IgD-negative memory B cell (primary cell): ENCODE measurements at regions not wholly inside any gene's neighbourhood (a gene's known extent, or its start where the extent isn't known, plus 50 kb on each side); places are given as distances from the start of the nearest gene placed in this dataset.
A peak's percentile ranks its signal among the peaks of the same experiment; 100 is the strongest.
"Not testable (repeated sequence)": the region's sequence is repeated elsewhere in the genome, so short reads cannot be mapped to it uniquely, and the experiment has no call there.

ENCODE experiments used
- H3K27ac Mint-ChIP-seq, 3 donors: one replicate each; pipeline ENCODE4 v1.8.0; 2020 to 2022; ENCODE audit warnings: mild to moderate bottlenecking in 3 of 3, mixed read lengths in 3 of 3, moderate library complexity in 1 of 3
- H3K27me3 Mint-ChIP-seq: one replicate; pipeline ENCODE4 v1.8.0; 2021; ENCODE audit warnings: mixed read lengths
- H3K36me3 Mint-ChIP-seq: one replicate; pipeline ENCODE4 v1.8.0; 2020; ENCODE audit warnings: mild to moderate bottlenecking, mixed read lengths
- H3K4me1 Mint-ChIP-seq, 3 donors: one replicate each; pipeline ENCODE4 v1.8.0; 2020 to 2022; ENCODE audit warnings: mixed read lengths in 3 of 3, mild to moderate bottlenecking in 1 of 3
- H3K4me3 Mint-ChIP-seq, 4 donors: one replicate each; pipeline ENCODE4 v1.8.0; 2020 to 2022; ENCODE audit warnings: mild to moderate bottlenecking in 4 of 4, mixed read lengths in 4 of 4, moderate library complexity in 3 of 4
- H3K9me3 Mint-ChIP-seq, 3 donors: one replicate each; pipeline ENCODE4 v1.8.0; 2020 to 2021; ENCODE audit warnings: mixed read lengths in 3 of 3, mild to moderate bottlenecking in 1 of 3

DNA sequence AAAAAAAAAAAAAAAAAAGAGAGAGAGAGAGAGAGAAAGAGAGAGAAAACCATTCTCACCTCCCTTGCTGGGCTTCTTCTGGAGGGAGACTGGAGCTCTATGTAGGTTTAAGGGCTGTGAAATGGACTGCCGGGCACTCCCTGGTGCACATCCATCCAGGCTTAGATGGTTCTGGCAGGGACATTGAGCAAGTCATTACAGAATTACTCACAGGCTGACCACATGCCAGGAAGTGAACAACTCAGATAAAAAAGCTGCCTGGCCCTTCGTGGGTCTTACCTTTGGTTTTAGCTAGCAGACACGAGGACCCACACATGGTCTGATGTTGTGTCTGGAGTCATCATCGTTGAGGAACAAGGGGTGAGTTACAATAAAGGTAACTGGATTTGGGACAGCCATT lies 847.4 kb upstream of the EEF2KMT start:
- no peak overlapping the region for H3K4me3 Mint-ChIP-seq

DNA sequence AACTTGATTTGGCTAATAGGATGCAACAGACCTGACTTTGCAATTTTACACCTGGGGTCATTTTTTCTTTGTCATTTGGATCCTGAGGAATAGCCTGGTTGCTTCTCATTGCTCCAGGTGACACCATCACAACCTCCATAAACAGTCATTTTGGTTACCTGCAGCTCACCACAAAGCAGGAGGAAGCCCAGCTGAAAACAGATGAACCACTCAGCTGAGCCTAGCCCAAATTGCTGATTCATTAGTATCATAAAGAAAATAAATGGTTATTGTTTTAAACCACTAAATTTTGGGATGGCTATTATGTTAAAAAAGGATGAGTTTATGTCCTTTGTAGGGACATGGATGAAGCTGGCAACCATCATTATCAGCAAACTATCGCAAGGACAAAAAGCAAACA lies 841.0 kb upstream of the EEF2KMT start:
- Mint-ChIP-seq H3K4me1 (no peaks in the 10 kb centered on the region), H3K4me3 (no peak overlapping the region), H3K27me3 (no peaks in the 10 kb centered on the region), H3K27ac (no peak overlapping the region), H3K36me3 (no peaks in the 10 kb centered on the region), H3K9me3 (peaks cover 6 to 11% (median 9%) of the 10 kb centered on the region in 3 donors)

More for the DNA sequence above, 847.4 kb upstream of the EEF2KMT start:
- no peaks in the 10 kb centered on the region for H3K4me1 Mint-ChIP-seq
- no peaks in the 10 kb centered on the region for H3K36me3 Mint-ChIP-seq
- H3K27ac Mint-ChIP-seq: no peak overlapping the region
- H3K27me3 Mint-ChIP-seq: no peaks in the 10 kb centered on the region
- peaks cover 3 to 20% (median 9%) of the 10 kb centered on the region in 3 donors for H3K9me3 Mint-ChIP-seq

DNA sequence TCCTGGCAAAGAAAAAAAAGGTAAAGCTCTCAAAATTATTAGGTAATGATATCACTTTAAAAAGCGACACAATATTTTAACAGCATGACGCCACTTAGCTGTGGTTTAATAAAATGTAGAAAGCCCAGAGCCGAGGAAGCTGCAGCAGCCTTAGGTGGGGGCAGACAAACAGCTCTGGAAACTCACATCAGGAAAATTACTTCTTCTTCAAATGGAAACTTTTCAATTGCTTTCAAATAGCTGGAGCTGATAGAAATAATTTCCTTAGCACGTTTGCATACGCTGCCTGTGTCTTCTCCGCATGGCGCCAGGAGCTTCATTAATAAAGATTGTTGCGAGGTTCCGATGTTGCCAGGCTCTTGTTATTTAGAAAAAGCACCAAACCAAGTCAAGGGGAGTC lies 835.3 kb upstream of the EEF2KMT start:
- Mint-ChIP-seq H3K27me3 (no peaks in the 10 kb centered on the region), H3K27ac (no peak overlapping the region), H3K9me3 (peaks cover 2 to 8% (median 7%) of the 10 kb centered on the region in 3 donors), H3K4me1 (no peaks in the 10 kb centered on the region), H3K36me3 (no peaks in the 10 kb centered on the region), H3K4me3 (no peak overlapping the region)

DNA sequence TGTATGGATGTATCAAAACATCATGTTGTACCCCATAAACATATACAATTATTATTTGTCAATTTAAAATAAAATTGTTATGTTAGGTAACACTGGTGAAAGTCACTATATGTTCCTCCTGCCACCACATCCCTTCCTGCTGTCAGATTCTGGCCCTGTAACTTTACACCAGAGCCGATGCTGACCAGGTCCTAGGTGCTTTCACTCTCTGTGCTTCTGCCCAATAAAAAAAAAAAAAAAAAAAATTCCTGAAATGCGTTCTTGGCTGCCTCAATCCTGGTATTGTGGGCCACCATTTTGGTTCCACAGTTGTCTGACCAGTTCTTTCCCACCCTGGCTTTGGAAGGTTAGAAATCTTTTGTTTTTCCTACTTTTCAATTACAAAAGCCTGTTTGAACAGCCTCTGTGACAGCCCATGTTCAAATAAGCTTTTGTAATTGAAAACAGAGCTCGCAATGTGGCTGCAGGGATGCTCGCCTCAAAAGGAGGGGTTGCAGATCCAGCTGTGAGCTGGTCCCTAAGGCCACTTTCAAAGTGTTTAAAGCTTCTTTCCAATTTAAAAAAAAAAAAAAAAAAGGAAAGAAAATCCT lies 831.0 kb upstream of the EEF2KMT start:
- H3K4me3 Mint-ChIP-seq: no peak overlapping the region
- no peak overlapping the region for H3K27ac Mint-ChIP-seq
- H3K27me3 Mint-ChIP-seq: peaks cover 2% of the 10 kb centered on the region
- no peaks in the 10 kb centered on the region for H3K4me1 Mint-ChIP-seq
- H3K36me3 Mint-ChIP-seq: peaks cover 2% of the 10 kb centered on the region
- peaks cover 9 to 14% (median 12%) of the 10 kb centered on the region in 3 donors for H3K9me3 Mint-ChIP-seq

DNA sequence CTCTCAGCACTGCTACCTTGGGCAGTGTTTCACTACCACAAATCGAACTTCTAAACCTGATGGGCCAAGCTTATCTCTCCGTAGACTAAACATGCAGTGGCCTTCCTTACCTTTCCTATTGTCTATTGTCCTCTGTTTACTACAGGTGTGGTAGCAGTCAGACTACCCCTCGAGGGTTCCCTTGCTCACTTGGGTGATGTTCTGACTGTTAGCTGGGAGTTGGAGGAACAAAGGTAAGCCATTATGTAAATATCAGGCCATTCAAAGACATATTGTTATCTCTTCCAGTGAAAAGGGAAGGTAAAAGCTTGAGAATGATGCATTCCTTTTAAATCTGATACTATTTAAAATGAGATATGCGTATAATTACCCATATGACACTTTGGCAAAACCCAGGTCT lies 828.3 kb upstream of the EEF2KMT start:
- Mint-ChIP-seq H3K9me3 (peaks cover 8 to 21% (median 10%) of the 10 kb centered on the region in 3 donors), H3K36me3 (peaks cover 2% of the 10 kb centered on the region)

DNA sequence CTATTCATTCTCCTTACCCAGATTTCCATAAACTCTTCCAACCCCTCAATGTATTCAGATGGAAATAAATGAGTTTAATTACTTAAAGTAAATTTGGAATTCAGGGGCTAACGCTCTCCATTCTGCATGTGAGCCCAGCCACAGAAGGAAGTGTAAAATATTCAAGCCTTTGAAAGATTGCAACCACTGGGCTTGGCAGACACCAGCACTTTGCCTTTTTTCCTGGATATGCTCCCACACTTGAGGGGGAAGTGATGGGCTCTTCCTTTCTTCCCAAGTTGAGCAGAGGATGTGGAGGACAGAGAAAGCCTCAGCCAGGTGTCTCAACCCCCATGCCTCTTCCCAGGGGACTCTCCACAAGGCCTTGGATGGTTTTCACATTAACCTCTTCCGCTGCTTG lies 825.1 kb upstream of the EEF2KMT start:
- peaks cover 2% of the 10 kb centered on the region for H3K27me3 Mint-ChIP-seq
- no peak overlapping the region for H3K4me3 Mint-ChIP-seq
- peaks cover 7 to 21% (median 10%) of the 10 kb centered on the region in 3 donors for H3K9me3 Mint-ChIP-seq
- no peak overlapping the region for H3K27ac Mint-ChIP-seq
- H3K36me3 Mint-ChIP-seq: peaks cover 1% of the 10 kb centered on the region
- no peaks in the 10 kb centered on the region for H3K4me1 Mint-ChIP-seq

More for the DNA sequence above, 828.3 kb upstream of the EEF2KMT start:
- Mint-ChIP-seq H3K4me1 (no peaks in the 10 kb centered on the region), H3K4me3 (no peak overlapping the region), H3K27ac (no peak overlapping the region), H3K27me3 (peaks cover 2% of the 10 kb centered on the region)

DNA sequence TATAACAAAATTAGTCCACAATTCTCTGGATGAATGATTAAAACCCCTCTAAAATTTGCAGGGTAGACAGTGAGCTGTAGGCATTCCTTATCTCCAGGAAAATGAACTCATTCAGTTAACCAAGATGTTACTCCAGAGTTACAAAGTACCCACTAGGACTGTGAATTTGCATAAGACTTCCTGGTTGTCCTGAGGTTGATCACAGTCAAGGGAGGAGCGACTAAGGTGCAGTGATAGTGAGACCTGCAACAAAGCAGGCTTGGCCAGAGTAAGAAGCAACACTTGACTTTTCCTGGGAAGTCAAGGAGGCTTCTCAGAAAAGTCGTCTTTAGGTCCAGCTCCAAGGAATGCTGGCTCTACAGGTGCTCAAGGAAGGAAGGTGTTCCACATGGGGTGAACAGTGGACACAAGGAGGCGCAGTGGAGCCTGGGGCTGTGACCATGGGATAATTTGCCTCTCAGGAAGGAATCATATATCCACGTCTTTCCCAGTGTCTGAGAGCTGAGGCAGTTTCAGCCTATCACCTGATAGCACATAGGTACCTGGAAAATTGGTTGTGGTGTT lies 821.1 kb upstream of the EEF2KMT start:
- H3K9me3 Mint-ChIP-seq: peaks cover 2 to 18% (median 4%) of the 10 kb centered on the region in 3 donors
- H3K4me1 Mint-ChIP-seq: no peaks in the 10 kb centered on the region
- H3K4me3 Mint-ChIP-seq: no peak overlapping the region
- H3K27ac Mint-ChIP-seq: peak overlapping the region in 1 of 3 donors; percentile 17
- H3K27me3 Mint-ChIP-seq: no peaks in the 10 kb centered on the region
- no peaks in the 10 kb centered on the region for H3K36me3 Mint-ChIP-seq

DNA sequence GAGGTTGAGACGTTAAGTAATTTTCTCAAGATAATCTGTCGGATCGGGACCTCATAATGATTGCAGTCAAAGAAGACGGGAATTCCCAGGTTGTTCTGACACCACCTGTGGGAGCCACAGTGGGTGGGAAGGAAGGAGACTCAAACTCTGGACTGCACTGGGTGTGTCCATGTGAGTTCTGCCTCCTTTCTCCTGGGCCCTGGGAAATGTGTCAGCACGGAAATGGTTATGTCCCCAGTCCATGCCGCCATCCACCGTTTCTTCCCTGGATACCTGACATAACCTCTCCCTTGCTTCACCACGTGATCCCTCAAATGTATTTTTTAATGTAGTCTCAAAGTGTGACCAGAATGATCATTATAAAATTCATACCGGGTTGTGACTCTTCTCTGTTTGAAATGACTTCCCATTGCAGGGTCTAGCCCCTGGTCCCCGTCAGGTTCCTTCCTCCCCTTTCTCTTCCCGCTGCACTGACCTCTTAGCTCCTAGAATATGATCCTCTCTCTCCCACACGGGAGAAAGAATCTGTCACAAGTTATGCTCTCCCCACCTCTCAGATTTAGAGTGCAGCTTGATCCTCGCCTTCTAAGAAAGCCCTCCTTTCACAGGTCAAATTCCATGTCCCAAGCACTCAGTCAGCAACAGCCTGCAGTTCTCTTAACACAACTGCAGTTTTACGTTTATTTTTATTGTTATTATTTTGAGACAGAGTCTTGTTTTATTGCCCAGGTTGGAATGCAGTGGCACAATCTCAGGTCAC lies 820.0 kb upstream of the EEF2KMT start:
- Mint-ChIP-seq H3K9me3 (peaks cover 2 to 13% (median 4%) of the 10 kb centered on the region in 3 donors), H3K36me3 (no peaks in the 10 kb centered on the region), H3K4me3 (peak overlapping the region in 1 of 4 donors; percentile 74), H3K4me1 (no peaks in the 10 kb centered on the region), H3K27ac (no peak overlapping the region), H3K27me3 (no peaks in the 10 kb centered on the region)

DNA sequence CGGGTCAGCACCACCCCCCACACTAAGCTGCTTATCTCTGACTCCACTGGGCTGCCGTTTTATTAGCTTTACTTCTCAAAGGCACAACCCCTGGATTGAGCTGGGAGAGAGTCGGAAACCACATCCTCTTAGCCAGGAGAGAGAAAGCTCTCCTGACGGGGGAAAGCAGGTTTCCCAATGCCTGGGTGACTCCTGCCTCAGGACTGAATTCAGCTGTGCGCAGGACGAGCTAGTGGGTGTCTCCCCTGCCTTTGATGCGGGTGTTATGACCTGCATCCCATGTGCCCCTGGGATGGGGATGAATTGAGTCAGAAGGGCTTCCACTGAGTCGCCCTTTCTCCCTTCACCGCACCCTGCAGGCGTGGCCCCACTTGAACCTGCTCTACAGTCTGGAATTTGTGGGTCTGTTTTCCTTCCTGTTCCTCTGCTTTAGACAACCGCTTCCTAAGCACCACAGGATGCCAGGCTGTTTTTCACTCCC lies 819.2 kb upstream of the EEF2KMT start:
- Mint-ChIP-seq H3K9me3 (peaks cover 2 to 9% (median 4%) of the 10 kb centered on the region in 3 donors), H3K36me3 (no peaks in the 10 kb centered on the region), H3K4me3 (peak overlapping the region in 1 of 4 donors; percentile 23), H3K4me1 (no peaks in the 10 kb centered on the region), H3K27me3 (no peaks in the 10 kb centered on the region), H3K27ac (no peak overlapping the region)

DNA sequence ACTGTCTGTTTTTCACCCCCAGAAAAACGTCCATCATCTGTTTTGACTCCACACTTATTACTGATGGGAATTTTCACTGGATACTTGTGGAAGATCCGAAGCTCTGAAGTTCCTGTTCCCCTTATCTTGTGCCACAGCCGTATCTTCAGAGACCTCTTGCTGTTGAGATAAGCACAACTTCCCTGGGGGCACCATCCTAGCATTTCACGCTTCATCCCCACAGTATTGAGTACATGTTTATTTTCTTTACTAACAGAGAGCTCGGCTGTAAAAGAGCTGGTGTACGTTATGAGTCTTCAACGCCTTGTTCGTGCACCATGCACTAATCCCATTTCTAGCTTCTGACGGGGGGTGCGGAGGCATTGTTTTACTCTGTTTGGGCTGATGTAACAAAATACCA lies 813.6 kb upstream of the EEF2KMT start:
- Mint-ChIP-seq H3K9me3 (peaks cover 0 to 10% (median 4%) of the 10 kb centered on the region in 3 donors), H3K36me3 (no peaks in the 10 kb centered on the region), H3K4me3 (no peak overlapping the region), H3K27me3 (no peaks in the 10 kb centered on the region), H3K4me1 (no peaks in the 10 kb centered on the region), H3K27ac (no peak overlapping the region)

DNA sequence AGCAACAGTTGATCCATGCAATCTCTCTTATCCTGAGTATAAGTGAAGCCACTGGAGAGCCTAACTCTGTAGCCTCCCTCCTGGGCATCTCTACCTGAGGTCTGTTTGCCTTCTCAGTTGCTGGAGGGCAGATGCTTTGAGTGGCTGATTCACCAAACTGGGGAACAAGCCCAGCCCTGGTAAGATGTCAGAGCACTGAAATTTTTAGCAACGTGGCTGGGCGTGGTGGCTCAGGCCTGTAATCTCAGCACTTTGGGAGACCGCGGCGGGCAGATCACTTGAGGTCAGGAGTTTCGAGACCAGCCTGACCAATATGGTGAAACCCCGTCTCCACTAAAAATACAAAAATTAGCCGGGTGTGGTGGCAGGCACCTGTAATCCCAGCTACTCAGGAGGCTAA lies 812.0 kb upstream of the EEF2KMT start:
- H3K9me3 Mint-ChIP-seq, H3K27ac Mint-ChIP-seq, H3K27me3 Mint-ChIP-seq, H3K4me1 Mint-ChIP-seq, H3K36me3 Mint-ChIP-seq, H3K4me3 Mint-ChIP-seq: not testable (repeated sequence)

DNA sequence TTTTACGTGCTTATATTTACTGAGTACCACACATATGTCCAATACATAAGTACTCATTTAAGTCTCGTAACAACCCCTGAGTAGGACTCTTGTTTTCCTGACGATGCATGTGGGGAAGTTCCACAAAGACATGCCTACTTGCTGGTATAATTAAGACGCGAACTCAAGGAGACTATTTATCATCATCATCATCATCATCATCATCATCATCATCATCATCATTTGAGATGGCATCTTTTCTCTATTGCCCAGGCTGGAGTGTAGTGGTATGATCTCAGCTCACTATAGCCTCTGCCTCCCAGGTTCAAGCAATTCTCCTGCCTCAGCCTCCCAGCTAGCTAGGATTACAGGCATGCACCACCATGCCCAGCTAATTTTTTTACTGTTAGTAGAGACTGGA lies 809.9 kb upstream of the EEF2KMT start:
- peaks cover 4 to 8% (median 5%) of the 10 kb centered on the region in 3 donors for H3K9me3 Mint-ChIP-seq
- H3K27me3 Mint-ChIP-seq: no peaks in the 10 kb centered on the region
- no peak overlapping the region for H3K27ac Mint-ChIP-seq
- no peaks in the 10 kb centered on the region for H3K4me1 Mint-ChIP-seq
- H3K36me3 Mint-ChIP-seq: peaks cover 4% of the 10 kb centered on the region
- H3K4me3 Mint-ChIP-seq: no peak overlapping the region

DNA sequence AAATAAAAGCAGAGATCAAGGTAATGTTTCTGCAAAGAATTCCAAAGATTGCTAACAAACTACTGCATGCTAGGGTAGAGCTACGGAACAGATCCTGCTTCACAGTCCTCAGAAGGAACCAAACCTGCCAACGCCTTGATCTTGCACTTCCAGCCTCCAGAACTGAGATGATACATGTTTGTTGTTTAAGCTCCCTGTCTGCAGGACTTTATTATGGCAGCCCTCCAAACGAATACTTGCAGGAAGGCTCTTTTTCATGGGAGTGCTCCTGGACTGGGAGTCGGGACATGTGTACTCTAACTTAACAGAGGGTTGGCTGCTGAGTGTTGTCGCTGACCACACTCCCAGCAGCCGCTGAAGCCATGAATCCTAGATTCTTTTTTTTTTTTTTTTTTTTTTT lies 808.8 kb upstream of the EEF2KMT start:
- H3K4me1 Mint-ChIP-seq: no peaks in the 10 kb centered on the region
- peaks cover 2 to 8% (median 5%) of the 10 kb centered on the region in 3 donors for H3K9me3 Mint-ChIP-seq
- peaks cover 4% of the 10 kb centered on the region for H3K36me3 Mint-ChIP-seq
- H3K27me3 Mint-ChIP-seq: no peaks in the 10 kb centered on the region
- H3K27ac Mint-ChIP-seq: no peak overlapping the region
- H3K4me3 Mint-ChIP-seq: no peak overlapping the region

DNA sequence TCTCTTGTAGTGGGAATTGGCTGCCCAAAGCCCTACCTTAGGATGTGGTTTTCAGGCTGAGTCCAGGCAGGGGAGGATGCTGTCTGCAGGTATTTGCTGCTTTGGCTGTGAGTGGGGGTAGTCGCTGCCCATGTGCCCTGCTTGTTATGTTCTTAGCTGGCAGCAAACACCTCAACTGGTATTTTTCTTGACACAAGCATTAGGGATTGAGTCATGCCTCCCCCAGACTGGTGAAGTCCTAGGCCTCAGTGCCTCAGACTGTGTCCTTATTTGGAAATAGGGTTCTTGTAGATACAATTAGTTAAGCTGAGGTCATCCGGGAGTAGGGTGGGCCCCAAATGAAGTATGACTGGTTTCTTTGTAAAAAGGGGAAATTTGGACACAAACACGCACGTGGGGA lies 808.3 kb upstream of the EEF2KMT start:
- Mint-ChIP-seq H3K9me3 (peaks cover 2 to 8% (median 5%) of the 10 kb centered on the region in 3 donors), H3K27ac (no peak overlapping the region), H3K27me3 (no peaks in the 10 kb centered on the region), H3K4me3 (no peak overlapping the region), H3K4me1 (no peaks in the 10 kb centered on the region), H3K36me3 (peaks cover 4% of the 10 kb centered on the region)

DNA sequence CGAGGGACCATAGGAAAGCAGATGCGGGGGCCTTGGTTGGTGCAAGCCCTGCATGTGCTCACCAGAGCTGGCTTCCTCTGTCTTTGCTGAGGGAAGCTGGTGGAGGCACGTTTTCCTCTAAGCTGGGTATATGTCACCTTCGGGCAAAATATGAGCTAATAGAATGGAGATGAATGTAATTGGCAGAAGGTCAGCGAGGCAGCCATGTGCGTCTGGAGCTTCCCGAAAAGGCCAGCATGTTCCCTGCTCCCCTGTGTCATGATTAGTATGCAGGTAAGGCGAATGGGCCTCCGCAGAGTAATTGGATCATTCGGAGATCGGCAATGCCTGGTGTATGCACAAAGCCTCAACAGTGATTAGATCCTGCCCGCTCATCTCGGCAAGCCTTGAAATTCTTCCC lies 806.2 kb upstream of the EEF2KMT start:
- H3K4me1 Mint-ChIP-seq: no peaks in the 10 kb centered on the region
- no peak overlapping the region for H3K4me3 Mint-ChIP-seq
- H3K27me3 Mint-ChIP-seq: no peaks in the 10 kb centered on the region
- H3K9me3 Mint-ChIP-seq: peaks cover 2 to 19% (median 7%) of the 10 kb centered on the region in 3 donors
- no peak overlapping the region for H3K27ac Mint-ChIP-seq
- peaks cover 4% of the 10 kb centered on the region for H3K36me3 Mint-ChIP-seq
